Thymus (tissue), 11 donors: ENCODE measurements at regions not wholly inside any gene's neighbourhood (a gene's known extent, or its start where the extent isn't known, plus 50 kb on each side); places are given as distances from the start of the nearest gene placed in this dataset.

Experiments
- DNase-seq, 9 donors: peaks; one replicate each; pipeline ENCODE4 v3.0.0-alpha.2; 2013; ENCODE audit warnings: low spot score in 9 of 9, low read depth in 6 of 9, missing footprints in 1 of 9
- H3K27ac ChIP-seq, 2 donors: one replicate each; pipeline ENCODE4 v1.5.1; 2013; ENCODE audit warnings: control low read depth in 1 of 2, low read depth in 1 of 2, low read length in 1 of 2, mild to moderate bottlenecking in 1 of 2, moderate library complexity in 1 of 2
- H3K27me3 ChIP-seq, 2 donors: one replicate each; pipeline ENCODE4 v1.5.1; 2013; ENCODE audit warnings: low read length in 1 of 2; ENCODE audit not compliant: control insufficient read depth in 2 of 2, insufficient read depth in 1 of 2
- H3K36me3 ChIP-seq, 2 donors: one replicate each; pipeline ENCODE4 v1.5.1; 2013; ENCODE audit warnings: low read length in 1 of 2, mild to moderate bottlenecking in 1 of 2, moderate library complexity in 1 of 2; ENCODE audit not compliant: control insufficient read depth in 2 of 2, insufficient read depth in 2 of 2
- H3K4me1 ChIP-seq, 2 donors: one replicate each; pipeline ENCODE4 v1.5.1; 2013; ENCODE audit warnings: low read length in 2 of 2; ENCODE audit not compliant: control insufficient read depth in 2 of 2, insufficient read depth in 2 of 2
- H3K4me3 ChIP-seq, 2 donors: one replicate each; pipeline ENCODE4 v1.5.1; 2013; ENCODE audit warnings: low read length in 2 of 2, control low read depth in 1 of 2, mild to moderate bottlenecking in 1 of 2
- H3K9me3 ChIP-seq, 2 donors: one replicate each; pipeline ENCODE4 v1.5.1; 2013; ENCODE audit warnings: low read length in 1 of 2, mild to moderate bottlenecking in 1 of 2; ENCODE audit not compliant: control insufficient read depth in 2 of 2, insufficient read depth in 1 of 2
- WGBS: extraction: QIAGEN DNeasy Blood & Tissue Kit; methylation state at CpG from one replicate; pipeline ENCODE4 v1.1.7; 2013; 5-methylcytosine and 5-hydroxymethylcytosine counted together
- donor health status: healthy.

DNA sequence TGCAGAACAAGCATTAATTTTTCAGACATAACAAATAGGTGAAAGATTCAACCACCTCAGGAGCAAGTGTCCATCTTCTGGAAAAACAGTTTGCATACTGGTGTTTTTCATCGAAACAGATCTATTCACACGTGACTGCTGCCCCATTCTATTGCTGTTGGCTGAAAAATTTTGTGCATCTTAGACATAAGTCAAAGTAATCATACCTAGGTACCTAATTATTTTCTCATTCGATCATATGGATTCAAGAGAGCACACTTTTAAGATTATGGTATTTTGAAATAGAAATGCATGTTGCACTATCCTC is 72.9 kb upstream of the CDH6 start:
- Histone ChIP-seq H3K4me3 (no peak overlapping the region), H3K36me3 (no peaks in the 10 kb centered on the region), H3K27ac (no peak overlapping the region), H3K4me1 (no peaks in the 10 kb centered on the region), H3K9me3 (no peaks in the 10 kb centered on the region), H3K27me3 (no peaks in the 10 kb centered on the region)
- no peak for DNase-seq
- 89% methylated on average over 3 of the region's 3 CpGs for WGBS

DNA sequence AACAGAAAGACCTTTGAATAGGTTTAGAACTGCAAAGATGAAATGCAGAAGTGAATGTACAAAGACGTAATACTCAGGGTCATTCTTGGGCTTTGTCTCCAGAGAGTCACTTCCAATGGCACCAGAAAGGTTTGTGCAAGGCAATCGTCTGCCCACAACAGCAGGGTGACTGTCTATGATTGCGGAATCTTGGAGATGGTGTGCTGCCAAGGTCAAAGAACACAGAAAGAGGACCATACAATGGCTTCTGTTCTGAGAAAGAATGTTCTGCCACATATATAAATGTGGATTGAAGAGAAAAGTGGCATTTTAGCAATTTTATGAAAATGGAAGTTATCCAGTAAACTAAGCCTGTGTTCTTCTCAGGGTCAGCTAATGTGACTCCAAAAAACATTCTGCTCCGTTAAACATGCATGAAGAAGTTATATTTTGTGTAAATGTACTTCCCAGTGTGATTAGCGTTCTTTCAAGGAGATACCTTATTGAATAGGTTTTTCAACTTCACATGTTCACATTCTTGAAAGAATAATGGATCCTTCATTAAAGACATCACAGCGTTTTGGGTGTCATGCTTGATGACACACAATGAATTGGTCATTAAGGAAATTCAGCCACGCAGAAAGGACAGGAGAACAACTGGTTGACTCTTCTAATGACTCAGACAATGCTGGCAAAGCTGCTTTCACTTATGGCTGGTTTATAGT is 73.4 kb upstream of the CDH6 start:
- Histone ChIP-seq H3K9me3 (no peaks in the 10 kb centered on the region), H3K27ac (no peak overlapping the region), H3K4me1 (no peaks in the 10 kb centered on the region), H3K4me3 (no peak overlapping the region), H3K27me3 (no peaks in the 10 kb centered on the region), H3K36me3 (no peaks in the 10 kb centered on the region)
- 89% methylated on average over 7 of the region's 7 CpGs for WGBS
- no peak for DNase-seq

DNA sequence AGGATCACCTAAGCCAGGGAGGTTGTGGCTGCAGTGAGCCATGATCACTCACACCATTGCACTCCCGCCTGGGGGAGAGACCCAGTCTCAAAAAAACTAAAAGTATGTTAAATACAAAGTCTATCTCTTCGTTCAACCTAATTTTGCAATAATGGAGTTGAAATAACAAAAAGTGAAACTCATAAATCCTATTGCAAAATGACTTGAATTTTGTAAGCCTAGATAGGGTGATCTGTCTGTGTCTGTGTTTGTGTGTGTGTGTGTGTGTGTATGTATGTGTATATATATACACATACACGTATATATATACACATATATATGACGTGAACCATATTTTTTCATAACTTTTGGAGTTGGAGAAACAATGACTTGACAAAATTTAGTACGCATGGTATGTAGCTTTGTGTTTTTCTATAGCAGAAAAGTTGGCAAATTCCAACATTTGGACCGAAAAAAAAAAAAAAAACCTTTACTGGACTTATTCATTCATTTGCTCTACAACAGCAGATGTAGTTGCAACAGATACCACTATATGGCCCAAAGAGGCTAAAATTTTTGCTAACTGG is 76.9 kb upstream of the CDH6 start:
- no peaks in the 10 kb centered on the region for H3K36me3 ChIP-seq
- H3K27me3 ChIP-seq, result no peaks in the 10 kb centered on the region
- H3K9me3 ChIP-seq, result no peaks in the 10 kb centered on the region
- H3K4me1 ChIP-seq, result no peaks in the 10 kb centered on the region
- DNase-seq, result no peak
- WGBS, result 94% methylated on average over 6 of the region's 6 CpGs
- H3K27ac ChIP-seq, result no peak overlapping the region
- no peak overlapping the region for H3K4me3 ChIP-seq

DNA sequence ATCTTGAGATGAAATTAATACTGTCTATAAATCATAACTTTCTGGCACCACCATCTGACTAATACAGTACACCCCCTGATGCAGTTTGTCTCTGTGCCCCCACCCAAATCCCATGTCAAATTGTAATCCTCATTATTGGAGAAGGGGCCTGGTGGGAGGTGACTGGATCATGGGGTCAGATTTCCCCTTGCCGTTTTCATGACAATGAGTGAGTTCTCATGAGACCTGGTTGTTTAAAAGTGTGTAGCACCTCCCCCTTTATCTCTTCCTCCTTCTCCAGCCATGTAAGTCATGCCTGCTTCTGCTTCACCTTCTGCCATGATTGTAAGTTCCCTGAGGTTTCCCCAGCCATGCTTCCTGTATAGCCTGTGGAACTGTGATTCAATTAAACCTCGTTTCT is 78.7 kb upstream of the CDH6 start:
- no peaks in the 10 kb centered on the region for H3K9me3 ChIP-seq
- no peak overlapping the region for H3K4me3 ChIP-seq
- no peak overlapping the region for H3K27ac ChIP-seq
- no peaks in the 10 kb centered on the region for H3K4me1 ChIP-seq
- no peak for DNase-seq
- no peaks in the 10 kb centered on the region for H3K27me3 ChIP-seq
- H3K36me3 ChIP-seq, result no peaks in the 10 kb centered on the region
- WGBS, result 73% methylated on average over 2 of the region's 2 CpGs

DNA sequence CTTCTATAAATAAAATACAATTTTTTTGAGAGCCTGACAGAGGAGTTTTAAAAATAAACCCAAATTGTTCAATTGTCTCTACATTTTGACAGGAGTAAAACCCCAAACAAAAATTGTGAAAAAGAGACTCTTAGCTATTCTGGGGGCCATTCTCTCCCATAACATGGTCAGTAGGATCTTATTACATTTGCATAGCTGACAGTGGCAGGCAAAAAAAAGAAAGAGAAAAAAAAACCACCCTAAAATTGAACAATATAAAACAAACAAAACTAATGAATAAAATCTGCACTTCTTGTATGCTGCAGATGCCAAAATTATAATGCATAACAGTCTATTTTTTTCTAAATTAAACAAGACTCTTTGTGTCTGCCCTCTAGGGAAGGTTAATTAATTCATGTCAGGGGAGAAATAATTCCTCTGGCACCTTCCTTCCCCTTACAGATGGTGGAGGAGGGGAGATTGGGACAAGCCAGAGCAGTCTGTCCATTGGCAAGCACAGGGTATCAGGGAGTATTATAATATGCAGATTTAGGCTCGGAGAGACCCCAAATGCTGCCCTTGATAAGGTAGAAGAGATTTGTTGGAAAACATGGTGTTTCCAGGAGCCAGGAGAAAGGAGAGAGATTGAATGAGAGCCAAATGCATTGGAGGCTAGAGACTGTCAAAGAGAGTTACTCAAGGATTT is 79.7 kb upstream of the CDH6 start:
- H3K4me1 ChIP-seq, result no peaks in the 10 kb centered on the region
- DNase-seq, result no peak
- 92% methylated on average over 1 of the region's 1 CpG for WGBS
- no peaks in the 10 kb centered on the region for H3K27me3 ChIP-seq
- no peak overlapping the region for H3K27ac ChIP-seq
- no peaks in the 10 kb centered on the region for H3K9me3 ChIP-seq
- no peak overlapping the region for H3K4me3 ChIP-seq
- no peaks in the 10 kb centered on the region for H3K36me3 ChIP-seq

DNA sequence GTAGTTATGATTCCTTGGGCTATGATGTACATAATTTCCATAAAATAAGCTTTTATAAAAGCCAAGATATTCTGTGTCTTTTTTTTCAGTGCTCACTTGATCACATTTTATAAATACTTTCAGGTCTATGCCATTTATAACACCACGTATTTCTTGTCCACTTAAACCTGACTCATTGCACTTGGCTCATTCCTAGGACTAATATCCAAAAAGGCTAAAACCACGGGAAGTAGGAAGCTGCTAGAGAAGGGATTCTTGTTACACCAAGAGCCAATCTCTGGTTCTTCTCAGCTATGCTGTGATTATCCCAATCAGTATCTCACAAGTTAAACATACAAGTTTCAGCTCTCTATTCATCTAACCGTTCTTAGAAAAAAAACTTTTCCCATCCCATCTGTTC is 80.4 kb upstream of the CDH6 start:
- Histone ChIP-seq H3K36me3 (no peaks in the 10 kb centered on the region), H3K9me3 (no peaks in the 10 kb centered on the region), H3K4me1 (no peaks in the 10 kb centered on the region), H3K27ac (no peak overlapping the region), H3K4me3 (no peak overlapping the region), H3K27me3 (no peaks in the 10 kb centered on the region)
- WGBS, result 81% methylated on average over 3 of the region's 3 CpGs
- DNase-seq, result no peak

DNA sequence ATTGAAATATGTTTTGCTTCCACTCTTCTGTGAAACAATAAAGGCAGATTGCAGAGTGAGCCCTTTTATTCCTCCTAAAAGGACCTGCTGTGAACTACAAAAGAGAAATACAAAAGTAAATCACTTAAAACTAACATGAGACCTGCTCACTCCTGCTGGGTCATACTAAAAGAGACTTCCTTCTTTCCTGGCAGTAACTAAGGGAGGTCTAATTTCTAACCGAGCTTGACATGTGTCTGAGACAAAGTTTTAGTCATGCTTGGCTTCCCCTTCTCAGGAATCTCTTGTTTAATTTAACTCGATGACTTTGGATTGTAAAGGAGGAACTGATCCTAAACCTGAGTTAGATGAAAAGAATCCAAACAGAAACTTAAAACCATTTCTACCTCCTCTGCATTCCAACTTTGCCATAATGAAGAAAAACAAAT is 86.4 kb upstream of the CDH6 start:
- peak in 2 of 9 donors; percentile 1 to 15 for DNase-seq
- Histone ChIP-seq H3K27ac (no peak overlapping the region), H3K36me3 (no peaks in the 10 kb centered on the region), H3K27me3 (no peaks in the 10 kb centered on the region), H3K9me3 (no peaks in the 10 kb centered on the region), H3K4me3 (no peak overlapping the region), H3K4me1 (no peaks in the 10 kb centered on the region)
- WGBS, result 27% methylated on average over 2 of the region's 2 CpGs

DNA sequence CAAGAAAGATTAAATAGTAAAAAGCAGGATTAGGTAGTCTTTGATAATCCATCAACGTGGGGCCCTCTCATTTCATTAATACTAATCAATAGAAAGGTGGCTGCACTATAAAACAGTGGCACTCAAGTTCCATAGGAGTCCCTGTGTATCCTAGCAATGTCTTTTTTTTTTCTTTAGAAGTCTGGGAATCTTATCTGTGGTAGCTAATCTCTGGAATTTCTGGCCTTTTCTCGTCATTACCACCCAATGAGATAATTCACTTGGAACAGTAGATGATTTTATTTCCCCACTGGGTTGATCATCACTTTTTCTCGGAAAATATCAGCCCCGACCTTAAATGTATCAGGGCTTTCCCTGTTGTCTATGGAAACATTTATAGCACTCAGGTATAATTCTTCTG is 86.8 kb upstream of the CDH6 start:
- no peak overlapping the region for H3K27ac ChIP-seq

DNA sequence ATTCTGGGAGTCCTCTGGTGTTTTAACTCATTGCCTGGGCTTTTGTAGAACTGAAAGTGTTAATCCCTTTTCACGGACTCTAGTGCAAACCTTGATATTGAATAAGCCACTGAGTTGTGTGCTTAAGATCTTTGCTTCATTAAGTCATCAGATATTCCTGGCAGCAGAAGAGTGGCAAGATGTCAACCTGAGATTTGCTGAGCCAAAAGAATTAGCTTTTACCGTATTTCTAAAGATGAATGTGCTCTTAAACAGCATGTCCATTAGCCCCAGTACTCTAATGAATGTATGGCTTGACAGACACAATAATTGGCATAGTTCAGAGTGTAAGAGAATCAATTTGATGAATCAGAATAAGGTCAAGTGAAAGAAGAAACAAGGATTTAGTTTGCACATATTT is 87.2 kb upstream of the CDH6 start:
- Histone ChIP-seq H3K4me3 (no peak overlapping the region), H3K36me3 (no peaks in the 10 kb centered on the region), H3K4me1 (no peaks in the 10 kb centered on the region), H3K27ac (no peak overlapping the region), H3K9me3 (no peaks in the 10 kb centered on the region), H3K27me3 (no peaks in the 10 kb centered on the region)
- no peak for DNase-seq
- 93% methylated on average over 2 of the region's 2 CpGs for WGBS

More for the DNA sequence above, 86.8 kb upstream of the CDH6 start:
- Histone ChIP-seq H3K27me3 (no peaks in the 10 kb centered on the region), H3K4me1 (no peaks in the 10 kb centered on the region), H3K9me3 (no peaks in the 10 kb centered on the region), H3K36me3 (no peaks in the 10 kb centered on the region), H3K4me3 (no peak overlapping the region)
- no peak for DNase-seq
- WGBS, result 61% methylated on average over 4 of the region's 4 CpGs
